ENCODE measurements at regions not wholly inside any gene's neighbourhood (a gene's known extent, or its start where the extent isn't known, plus 50 kb on each side); places are given as distances from the start of the nearest gene placed in this dataset.
"Not testable (repeated sequence)": the region's sequence is repeated elsewhere in the genome, so short reads cannot be mapped to it uniquely, and the experiment has no call there.

GRCh38 chr9:89690334-89690912, 85.6 kb downstream of the GADD45G start:
- Histone ChIP-seq H4K20me1 (ENCODE audit: control insufficient read depth, extremely low read depth, insufficient read depth, low read length) (no peaks in the 10 kb centered on the region), H3K79me2 (ENCODE audit: control insufficient read depth, insufficient read depth, low read length) (no peaks in the 10 kb centered on the region), H3K4me2 (ENCODE audit: control insufficient read depth, extremely low read depth, insufficient read depth, low read depth, low read length) (no peak overlapping the region), H3K9me3 (ENCODE audit: control insufficient read depth, low read depth, low read length) (no peaks in the 10 kb centered on the region), H3K4me3 (ENCODE audit: control insufficient read depth in 2 of 3, extremely low read depth in 1 of 3, insufficient read depth in 2 of 3, low read depth in 1 of 3, low read length in 3 of 3) (no peak overlapping the region), H3K9ac (ENCODE audit: control insufficient read depth, extremely low read depth, insufficient read depth, low read length) (no peak overlapping the region), H2AFZ (ENCODE audit: control insufficient read depth, low read length) (no peak overlapping the region), H3K27ac (ENCODE audit: control insufficient read depth, insufficient read depth, low read length) (no peak overlapping the region), H3K27me3 (ENCODE audit: control insufficient read depth, extremely low read depth, insufficient read depth, low read length) (no peaks in the 10 kb centered on the region), H3K36me3 (ENCODE audit: control insufficient read depth in 2 of 2, extremely low read depth in 1 of 2, insufficient read depth in 2 of 2, low read length in 2 of 2) (no peaks in the 10 kb centered on the region), H3K9me1 (ENCODE audit: control insufficient read depth, extremely low read depth, insufficient read depth, low read length) (no peaks in the 10 kb centered on the region), H3K4me1 (ENCODE audit: control insufficient read depth, extremely low read depth, insufficient read depth, low read length) (peaks cover 14% of the 10 kb centered on the region)
- TF ChIP-seq CTCF (optimal IDR thresholded peaks at IDR 0.05 in 1 of 3, IDR thresholded peaks at IDR 0.05 in 1 of 3, conservative IDR thresholded peaks at IDR 0.05 in 1 of 3; ENCODE audit: extremely low read depth in 1 of 3, insufficient read depth in 2 of 3, low read length in 3 of 3), result no peak
- TF ChIP-seq EZH2 (IDR thresholded peaks at IDR 0.05; ENCODE audit: low read length), result no peak
- dilution Hi-C loops (cut with MboI; ENCODE audit: extremely low pct_ligation_motif_present, low sequenced_read_pairs), result no loop called here
- DNase-seq (ENCODE audit: low read depth, low spot score) (no peak), FAIRE-seq (no peak)

GRCh38 chr9:89695441-89695891, 90.7 kb downstream of the GADD45G start:
- H3K27me3 ChIP-seq (ENCODE audit: control insufficient read depth, extremely low read depth, insufficient read depth, low read length), result no peaks in the 10 kb centered on the region
- DNase-seq (ENCODE audit: low read depth, low spot score) (no peak), FAIRE-seq (no peak)

GRCh38 chr9:89695979-89696378, 91.2 kb downstream of the GADD45G start:
- H3K79me2 ChIP-seq (ENCODE audit: control insufficient read depth, insufficient read depth, low read length); DNase-seq (ENCODE audit: low read depth, low spot score); H3K27me3 ChIP-seq (ENCODE audit: control insufficient read depth, extremely low read depth, insufficient read depth, low read length); dilution Hi-C loops (cut with MboI; ENCODE audit: extremely low pct_ligation_motif_present, low sequenced_read_pairs); H3K4me3 ChIP-seq (ENCODE audit: control insufficient read depth in 2 of 3, extremely low read depth in 1 of 3, insufficient read depth in 2 of 3, low read depth in 1 of 3, low read length in 3 of 3); H3K4me2 ChIP-seq (ENCODE audit: control insufficient read depth, extremely low read depth, insufficient read depth, low read depth, low read length); H3K9ac ChIP-seq (ENCODE audit: control insufficient read depth, extremely low read depth, insufficient read depth, low read length); H3K4me1 ChIP-seq (ENCODE audit: control insufficient read depth, extremely low read depth, insufficient read depth, low read length); H2AFZ ChIP-seq (ENCODE audit: control insufficient read depth, low read length); H3K9me1 ChIP-seq (ENCODE audit: control insufficient read depth, extremely low read depth, insufficient read depth, low read length); FAIRE-seq; H4K20me1 ChIP-seq (ENCODE audit: control insufficient read depth, extremely low read depth, insufficient read depth, low read length); H3K9me3 ChIP-seq (ENCODE audit: control insufficient read depth, low read depth, low read length); H3K36me3 ChIP-seq (ENCODE audit: control insufficient read depth in 2 of 2, extremely low read depth in 1 of 2, insufficient read depth in 2 of 2, low read length in 2 of 2); H3K27ac ChIP-seq (ENCODE audit: control insufficient read depth, insufficient read depth, low read length): not testable (repeated sequence)

More at GRCh38 chr9:89695441-89695891, 90.7 kb downstream of the GADD45G start:
- H3K4me1 ChIP-seq (ENCODE audit: control insufficient read depth, extremely low read depth, insufficient read depth, low read length), result no peaks in the 10 kb centered on the region
- H2AFZ ChIP-seq (ENCODE audit: control insufficient read depth, low read length), result no peak overlapping the region
- H3K79me2 ChIP-seq (ENCODE audit: control insufficient read depth, insufficient read depth, low read length), result no peaks in the 10 kb centered on the region
- H3K9ac ChIP-seq (ENCODE audit: control insufficient read depth, extremely low read depth, insufficient read depth, low read length), result no peak overlapping the region
- no peaks in the 10 kb centered on the region for H3K9me1 ChIP-seq (ENCODE audit: control insufficient read depth, extremely low read depth, insufficient read depth, low read length)
- no peak overlapping the region for H3K27ac ChIP-seq (ENCODE audit: control insufficient read depth, insufficient read depth, low read length)
- no peaks in the 10 kb centered on the region for H3K36me3 ChIP-seq (ENCODE audit: control insufficient read depth in 2 of 2, extremely low read depth in 1 of 2, insufficient read depth in 2 of 2, low read length in 2 of 2)
- TF ChIP-seq CTCF (optimal IDR thresholded peaks at IDR 0.05 in 1 of 3, IDR thresholded peaks at IDR 0.05 in 1 of 3, conservative IDR thresholded peaks at IDR 0.05 in 1 of 3; ENCODE audit: extremely low read depth in 1 of 3, insufficient read depth in 2 of 3, low read length in 3 of 3), result no peak
- TF ChIP-seq EZH2 (IDR thresholded peaks at IDR 0.05; ENCODE audit: low read length), result no peak
- no peaks in the 10 kb centered on the region for H4K20me1 ChIP-seq (ENCODE audit: control insufficient read depth, extremely low read depth, insufficient read depth, low read length)
- no peaks in the 10 kb centered on the region for H3K9me3 ChIP-seq (ENCODE audit: control insufficient read depth, low read depth, low read length)
- dilution Hi-C loops (cut with MboI; ENCODE audit: extremely low pct_ligation_motif_present, low sequenced_read_pairs), result no loop called here
- no peak overlapping the region for H3K4me3 ChIP-seq (ENCODE audit: control insufficient read depth in 2 of 3, extremely low read depth in 1 of 3, insufficient read depth in 2 of 3, low read depth in 1 of 3, low read length in 3 of 3)
- H3K4me2 ChIP-seq (ENCODE audit: control insufficient read depth, extremely low read depth, insufficient read depth, low read depth, low read length), result no peak overlapping the region

All from keratinocyte (primary cell).